AG08395 (cell line): ENCODE measurements at regions not wholly inside any gene's neighbourhood (a gene's known extent, or its start where the extent isn't known, plus 50 kb on each side); places are given as distances from the start of the nearest gene placed in this dataset.

ENCODE experiments used
- DNase-seq: peaks from one replicate; pipeline ENCODE4 v3.0.0; 2012; ENCODE audit warnings: mixed read lengths, low spot score

GRCh38 chr18:54532222-54532621 is 58.8 kb upstream of the DYNAP start:
- no peak for DNase-seq

GRCh38 chr18:54532962-54533361 is 58.1 kb upstream of the DYNAP start:
- DNase-seq, result no peak
